Neural crest cell (in vitro differentiated cells): ENCODE measurements at regions not wholly inside any gene's neighbourhood (a gene's known extent, or its start where the extent isn't known, plus 50 kb on each side); places are given as distances from the start of the nearest gene placed in this dataset.

Experiments used
- DNase-seq: peaks from one replicate; pipeline ENCODE4 v3.0.0; 2021; ENCODE audit warnings: low read depth, mixed read lengths, low spot score
- H3K27ac Mint-ChIP-seq: one replicate; pipeline ENCODE4 v1.8.0; 2021; ENCODE audit warnings: mild to moderate bottlenecking, mixed read lengths; ENCODE audit not compliant: unreplicated experiment
- H3K27me3 Mint-ChIP-seq: 2 replicates; pipeline ENCODE4 v1.8.0; 2021; ENCODE audit warnings: low read depth, mild to moderate bottlenecking, mixed read lengths
- H3K36me3 Mint-ChIP-seq: 2 replicates; pipeline ENCODE4 v1.8.0; 2021; ENCODE audit warnings: low read depth, mild to moderate bottlenecking, mixed read lengths
- H3K4me1 Mint-ChIP-seq: 2 replicates; pipeline ENCODE4 v1.8.0; 2021; ENCODE audit warnings: mixed read lengths
- H3K4me3 Mint-ChIP-seq: one replicate; pipeline ENCODE4 v1.8.0; 2021; ENCODE audit warnings: mild to moderate bottlenecking, mixed read lengths
- H3K9me3 Mint-ChIP-seq: 2 replicates; pipeline ENCODE4 v1.8.0; 2021; ENCODE audit warnings: mixed read lengths
- TF ChIP-seq, protein P1 (sequence below): fragments of 200-600 bp; sonication (generic); conservative IDR thresholded peaks from 2 replicates; pipeline ENCODE4 v1.5.0; 2021; ENCODE audit warnings: antibody characterized with exemption, mild to moderate bottlenecking

DNA sequence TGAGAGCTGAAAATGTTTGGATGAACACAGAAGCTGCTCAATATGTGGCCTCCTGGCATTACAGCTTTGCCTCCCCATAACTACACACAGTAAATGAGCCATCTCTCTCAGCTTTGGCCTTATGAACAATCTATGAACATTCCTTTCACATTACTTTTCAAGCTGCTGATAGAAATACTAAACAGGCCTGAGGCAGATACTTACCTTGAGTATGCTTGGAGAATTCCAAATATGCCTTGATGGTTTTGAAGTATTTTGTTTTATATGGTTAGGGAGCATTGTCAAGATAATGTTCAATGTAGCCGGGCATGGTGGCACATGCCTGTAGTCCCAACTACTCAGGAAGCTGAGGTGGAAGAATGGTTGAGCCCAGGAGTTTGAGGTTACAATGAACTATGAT is 104.5 kb downstream of the CD24 start:
- no peaks in the 10 kb centered on the region for H3K4me1 Mint-ChIP-seq
- H3K9me3 Mint-ChIP-seq: peaks cover 14% of the 10 kb centered on the region

DNA sequence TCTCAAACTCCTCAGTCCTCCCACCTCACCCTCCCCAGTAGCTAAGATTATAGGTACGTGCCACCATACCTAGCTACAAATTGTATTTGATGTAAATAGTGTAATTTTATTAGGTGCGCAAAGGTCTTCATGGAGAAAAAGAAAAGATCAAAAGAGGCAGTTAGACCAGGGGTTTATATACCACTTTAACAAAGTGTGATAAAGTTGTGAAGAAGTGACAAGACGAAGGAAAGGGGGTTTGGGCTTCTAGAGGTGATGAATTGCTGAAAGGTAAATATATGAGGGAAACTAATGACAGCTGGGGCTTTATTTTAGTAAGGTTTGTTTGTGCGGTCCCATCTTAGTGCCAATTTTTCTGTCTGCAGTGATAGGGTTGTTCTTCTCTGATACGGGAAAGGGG is 105.3 kb downstream of the CD24 start:
- no peaks in the 10 kb centered on the region for H3K27me3 Mint-ChIP-seq
- H3K27ac Mint-ChIP-seq: no peak overlapping the region
- TF ChIP-seq, protein P1, sequence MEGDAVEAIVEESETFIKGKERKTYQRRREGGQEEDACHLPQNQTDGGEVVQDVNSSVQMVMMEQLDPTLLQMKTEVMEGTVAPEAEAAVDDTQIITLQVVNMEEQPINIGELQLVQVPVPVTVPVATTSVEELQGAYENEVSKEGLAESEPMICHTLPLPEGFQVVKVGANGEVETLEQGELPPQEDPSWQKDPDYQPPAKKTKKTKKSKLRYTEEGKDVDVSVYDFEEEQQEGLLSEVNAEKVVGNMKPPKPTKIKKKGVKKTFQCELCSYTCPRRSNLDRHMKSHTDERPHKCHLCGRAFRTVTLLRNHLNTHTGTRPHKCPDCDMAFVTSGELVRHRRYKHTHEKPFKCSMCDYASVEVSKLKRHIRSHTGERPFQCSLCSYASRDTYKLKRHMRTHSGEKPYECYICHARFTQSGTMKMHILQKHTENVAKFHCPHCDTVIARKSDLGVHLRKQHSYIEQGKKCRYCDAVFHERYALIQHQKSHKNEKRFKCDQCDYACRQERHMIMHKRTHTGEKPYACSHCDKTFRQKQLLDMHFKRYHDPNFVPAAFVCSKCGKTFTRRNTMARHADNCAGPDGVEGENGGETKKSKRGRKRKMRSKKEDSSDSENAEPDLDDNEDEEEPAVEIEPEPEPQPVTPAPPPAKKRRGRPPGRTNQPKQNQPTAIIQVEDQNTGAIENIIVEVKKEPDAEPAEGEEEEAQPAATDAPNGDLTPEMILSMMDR: no peak
- H3K9me3 Mint-ChIP-seq: peaks cover 16% of the 10 kb centered on the region
- no peak overlapping the region for H3K4me3 Mint-ChIP-seq
- no peaks in the 10 kb centered on the region for H3K36me3 Mint-ChIP-seq
- DNase-seq: no peak
- H3K4me1 Mint-ChIP-seq: no peaks in the 10 kb centered on the region

More for the DNA sequence above, 104.5 kb downstream of the CD24 start:
- DNase-seq: no peak
- TF ChIP-seq, protein P1: no peak
- H3K27ac Mint-ChIP-seq: no peak overlapping the region
- no peak overlapping the region for H3K4me3 Mint-ChIP-seq
- no peaks in the 10 kb centered on the region for H3K27me3 Mint-ChIP-seq
- H3K36me3 Mint-ChIP-seq: no peaks in the 10 kb centered on the region

DNA sequence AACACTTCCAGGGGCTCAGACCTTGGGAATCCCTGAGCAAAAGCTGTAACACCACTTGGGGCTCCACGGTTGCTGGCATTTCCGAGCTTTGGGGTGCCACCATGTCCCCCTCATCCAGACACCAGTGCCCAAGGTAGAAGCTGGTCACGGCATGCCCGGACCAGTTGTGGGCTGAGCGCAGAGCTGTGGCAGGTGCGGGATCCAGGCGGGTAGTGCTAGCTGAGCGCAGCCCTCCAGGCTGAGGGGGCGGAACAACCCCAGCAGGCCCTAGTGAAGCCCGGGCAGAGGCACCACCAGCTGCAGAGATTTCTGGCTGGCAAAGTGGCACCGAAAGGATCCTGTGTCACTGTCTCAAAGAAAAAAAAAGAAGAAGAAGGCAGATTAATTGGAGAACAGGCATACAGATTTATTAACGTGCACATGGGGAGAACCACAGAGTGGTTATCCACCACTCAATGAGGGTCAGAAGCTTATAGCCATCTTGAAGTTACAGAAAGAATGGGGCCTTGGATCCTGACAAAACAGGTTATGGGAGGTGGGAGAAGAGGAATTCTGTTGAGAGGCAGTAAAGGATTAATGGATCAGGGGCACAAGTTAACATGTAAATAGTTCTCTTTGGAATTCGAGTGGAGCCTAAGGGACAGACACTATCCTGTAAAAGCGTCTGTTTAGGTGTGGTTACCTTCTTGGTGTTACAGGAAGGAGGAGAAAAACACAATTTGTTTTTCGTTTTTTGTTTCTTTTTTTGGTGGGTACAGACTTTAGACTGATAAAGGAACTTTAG is 107.5 kb downstream of the CD24 start:
- DNase-seq: no peak
- no peaks in the 10 kb centered on the region for H3K27me3 Mint-ChIP-seq
- H3K4me3 Mint-ChIP-seq: no peak overlapping the region
- H3K27ac Mint-ChIP-seq: no peak overlapping the region
- H3K36me3 Mint-ChIP-seq: peaks cover 6% of the 10 kb centered on the region
- H3K4me1 Mint-ChIP-seq: no peaks in the 10 kb centered on the region
- peaks cover 22% of the 10 kb centered on the region for H3K9me3 Mint-ChIP-seq
- TF ChIP-seq, protein P1: no peak

DNA sequence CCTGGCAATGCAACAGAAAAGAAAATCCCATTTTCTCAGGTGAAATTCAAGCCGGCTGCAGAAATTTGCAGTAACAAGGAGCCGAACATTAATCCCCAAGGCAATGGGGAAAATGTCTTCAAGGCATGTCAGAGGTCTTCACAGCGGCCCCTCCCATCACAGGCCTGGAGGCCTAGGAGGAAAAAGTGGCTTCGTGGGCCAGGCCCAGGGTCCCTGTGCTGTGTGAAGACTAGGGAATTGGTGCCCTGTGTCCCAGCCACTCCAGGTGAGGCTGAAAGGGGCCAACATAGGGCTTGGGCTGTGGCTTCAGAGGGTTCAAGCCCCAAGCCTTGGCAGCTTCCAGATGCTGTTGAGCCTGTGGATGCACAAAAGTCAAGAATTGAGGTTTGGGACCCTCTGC is 111.7 kb downstream of the CD24 start:
- Mint-ChIP-seq H3K9me3 (peaks cover 24% of the 10 kb centered on the region), H3K4me3 (no peak overlapping the region)

DNA sequence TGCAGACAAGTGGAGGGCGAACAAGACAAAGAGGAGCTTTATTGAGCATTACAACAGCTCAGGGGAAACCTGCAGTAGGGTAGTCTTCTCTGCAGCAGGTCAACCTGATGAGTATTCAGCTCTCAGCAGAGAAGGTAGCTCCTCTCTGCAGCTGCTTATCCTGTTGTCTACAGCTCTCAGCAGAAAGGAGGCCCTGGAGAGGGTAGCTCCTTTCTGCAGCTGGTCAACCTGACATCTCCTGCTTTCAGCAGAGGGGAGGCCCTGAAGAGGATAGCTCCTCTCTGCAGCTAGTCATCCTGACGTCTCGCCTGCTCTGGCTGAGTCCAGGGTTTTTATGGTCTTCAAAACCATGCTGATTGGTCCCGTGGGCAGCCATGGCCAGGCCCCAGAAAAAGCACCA is 113.6 kb downstream of the CD24 start:
- no peak overlapping the region for H3K4me3 Mint-ChIP-seq
- TF ChIP-seq, protein P1: no peak
- peaks cover 12% of the 10 kb centered on the region for H3K36me3 Mint-ChIP-seq
- peaks cover 21% of the 10 kb centered on the region for H3K9me3 Mint-ChIP-seq
- no peak for DNase-seq
- H3K27me3 Mint-ChIP-seq: no peaks in the 10 kb centered on the region
- no peaks in the 10 kb centered on the region for H3K4me1 Mint-ChIP-seq
- no peak overlapping the region for H3K27ac Mint-ChIP-seq

More for the DNA sequence above, 111.7 kb downstream of the CD24 start:
- no peaks in the 10 kb centered on the region for H3K27me3 Mint-ChIP-seq
- DNase-seq: no peak
- peaks cover 12% of the 10 kb centered on the region for H3K36me3 Mint-ChIP-seq
- TF ChIP-seq, protein P1: no peak
- no peak overlapping the region for H3K27ac Mint-ChIP-seq
- H3K4me1 Mint-ChIP-seq: no peaks in the 10 kb centered on the region
